ENCODE measurements at regions not wholly inside any gene's neighbourhood (a gene's known extent, or its start where the extent isn't known, plus 50 kb on each side); places are given as distances from the start of the nearest gene placed in this dataset.

GRCh38 chr2:58535990-58536389 lies 294.9 kb upstream of the FANCL start:
- TF ChIP-seq CTCF (IDR thresholded peaks at IDR 0.05): no peak
- no peak for TF ChIP-seq TCF7L2 (IDR thresholded peaks at IDR 0.05; ENCODE audit: low read depth, low read length)
